ENCODE measurements at regions not wholly inside any gene's neighbourhood (a gene's known extent, or its start where the extent isn't known, plus 50 kb on each side); places are given as distances from the start of the nearest gene placed in this dataset.
"Not testable (repeated sequence)": the region's sequence is repeated elsewhere in the genome, so short reads cannot be mapped to it uniquely, and the experiment has no call there.

DNA sequence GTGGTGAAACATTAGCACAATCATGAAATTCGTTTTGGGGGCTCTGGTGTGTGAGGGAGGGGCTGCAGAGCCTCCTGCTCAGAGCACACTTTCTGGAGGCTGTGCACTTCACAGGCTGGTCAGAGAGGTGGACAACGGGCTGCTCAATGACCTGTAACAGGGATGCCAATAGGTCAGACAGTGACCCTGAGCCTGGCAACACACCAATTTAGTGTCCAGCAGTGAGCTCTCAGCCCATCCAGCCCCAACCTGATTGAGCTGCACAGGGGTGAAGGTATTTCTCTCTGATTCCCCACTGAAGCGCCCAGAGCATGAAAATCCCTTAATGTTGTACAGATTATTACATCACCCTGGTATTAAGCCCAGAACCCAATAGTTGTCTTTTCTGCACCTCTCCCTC, 191.3 kb upstream of the ZNF32 start:
- H3K4me3 ChIP-seq (ENCODE audit: low read length) = no peak overlapping the region
- no peak for TF ChIP-seq ZNF274 (IDR thresholded peaks at IDR 0.05; ENCODE audit: low read depth, low read length)

DNA sequence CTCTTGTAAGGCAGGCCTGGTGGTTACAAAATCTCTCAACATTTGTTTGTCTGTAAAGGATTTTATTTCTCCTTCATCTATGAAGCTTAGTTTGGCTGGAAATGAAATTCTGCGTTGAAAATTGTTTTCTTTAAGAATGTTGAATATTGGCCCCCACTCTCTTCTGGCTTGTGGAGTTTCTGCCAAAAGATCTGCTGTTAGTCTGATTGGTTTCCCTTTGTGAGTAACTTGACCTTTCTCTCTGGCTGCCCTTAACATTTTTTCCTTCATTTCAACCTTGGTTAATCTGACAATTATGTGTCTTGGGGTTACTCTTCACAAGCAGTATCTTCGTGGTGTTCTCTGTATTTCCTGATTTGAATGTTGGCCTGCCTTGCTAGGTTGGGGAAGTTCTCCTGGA, 186.1 kb upstream of the ZNF32 start:
- not testable (repeated sequence) for H3K4me3 ChIP-seq (ENCODE audit: low read length)

DNA sequence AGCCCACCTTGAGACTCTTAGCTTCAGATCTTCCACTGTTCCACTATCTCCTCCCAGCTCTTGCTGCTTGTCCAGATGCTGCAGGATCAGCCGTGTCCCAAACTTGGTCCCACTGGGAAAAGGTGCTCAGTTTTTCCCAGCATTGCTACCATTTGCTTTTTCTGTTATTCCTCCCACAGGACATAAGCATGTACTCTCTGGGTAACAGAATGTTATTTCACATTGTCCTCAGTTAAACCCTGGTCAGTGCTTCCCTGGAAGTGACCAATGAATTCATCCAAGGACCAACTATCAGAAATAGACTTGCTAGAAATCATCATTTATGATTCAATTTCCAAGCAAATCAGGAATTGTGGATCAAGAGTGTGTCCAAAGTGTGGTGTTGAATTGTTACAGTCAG, 179.2 kb upstream of the ZNF32 start:
- TF ChIP-seq ZNF274 (IDR thresholded peaks at IDR 0.05; ENCODE audit: low read depth, low read length) = no peak

DNA sequence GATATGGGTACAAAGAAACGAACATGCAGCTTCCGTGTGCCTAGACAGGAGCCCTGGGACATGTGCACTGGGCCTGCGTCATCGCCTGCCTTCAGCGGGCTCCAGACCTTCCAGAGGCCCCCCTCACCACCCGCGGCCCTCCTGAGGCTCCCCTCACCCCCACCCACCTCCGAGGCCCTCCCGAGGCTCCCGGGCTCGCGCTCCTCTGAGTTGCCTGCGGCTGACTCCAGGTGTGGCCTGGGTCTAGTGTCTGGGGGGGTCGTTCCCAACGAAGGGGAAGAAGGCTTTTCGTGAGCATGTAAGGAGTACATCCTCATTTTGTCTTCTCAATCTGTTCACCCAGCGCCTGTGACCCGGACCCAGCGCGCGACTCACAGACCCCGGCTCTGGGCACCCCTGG, 177.3 kb upstream of the ZNF32 start:
- no peak for TF ChIP-seq ZNF274 (IDR thresholded peaks at IDR 0.05; ENCODE audit: low read depth, low read length)

More for the DNA sequence above, 179.2 kb upstream of the ZNF32 start:
- no peak overlapping the region for H3K4me3 ChIP-seq (ENCODE audit: low read length)

DNA sequence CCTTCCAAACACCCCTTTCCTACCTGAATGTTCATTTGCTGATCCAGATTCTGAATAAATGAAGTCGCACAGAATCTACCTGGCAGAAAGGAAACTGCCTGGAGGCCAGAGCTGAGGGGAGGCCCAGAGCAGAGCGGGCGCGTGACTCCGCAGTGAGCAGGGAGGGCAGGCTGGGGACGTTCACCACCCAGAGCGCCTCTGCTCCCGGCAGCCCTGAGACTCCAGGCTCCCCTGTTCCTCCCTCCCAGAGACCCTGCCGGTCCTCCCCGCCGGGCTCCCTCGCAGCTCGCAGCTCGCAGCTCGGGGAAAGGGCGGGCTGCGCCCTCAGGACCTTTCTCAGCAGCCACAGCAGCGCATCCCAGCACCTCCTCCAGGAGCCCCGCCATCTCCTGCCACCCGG, 176.7 kb upstream of the ZNF32 start:
- H3K4me3 ChIP-seq (ENCODE audit: low read length) = no peak overlapping the region
- TF ChIP-seq ZNF274 (IDR thresholded peaks at IDR 0.05; ENCODE audit: low read depth, low read length) = no peak

More for the DNA sequence above, 177.3 kb upstream of the ZNF32 start:
- no peak overlapping the region for H3K4me3 ChIP-seq (ENCODE audit: low read length)

DNA sequence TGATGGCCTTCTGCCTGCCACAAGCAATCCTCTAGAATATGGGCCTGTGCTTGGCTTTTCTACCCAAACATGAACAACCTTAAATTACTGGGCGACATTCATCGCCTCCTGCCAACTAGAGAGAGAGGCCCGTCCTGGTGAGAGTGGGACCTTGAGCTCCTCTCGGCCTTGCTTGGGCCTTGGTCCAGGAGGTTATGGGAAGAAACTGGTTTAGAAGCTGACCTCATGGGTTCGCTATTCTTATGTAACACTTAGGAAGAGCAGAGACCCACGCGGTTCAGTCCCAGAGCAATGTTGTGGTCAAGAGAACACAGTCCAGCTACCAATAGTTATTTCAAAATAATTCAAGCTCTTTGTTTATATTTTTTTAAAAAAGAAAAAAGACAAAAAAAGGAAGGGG, 176.3 kb upstream of the ZNF32 start:
- H3K4me3 ChIP-seq (ENCODE audit: low read length) = no peak overlapping the region

DNA sequence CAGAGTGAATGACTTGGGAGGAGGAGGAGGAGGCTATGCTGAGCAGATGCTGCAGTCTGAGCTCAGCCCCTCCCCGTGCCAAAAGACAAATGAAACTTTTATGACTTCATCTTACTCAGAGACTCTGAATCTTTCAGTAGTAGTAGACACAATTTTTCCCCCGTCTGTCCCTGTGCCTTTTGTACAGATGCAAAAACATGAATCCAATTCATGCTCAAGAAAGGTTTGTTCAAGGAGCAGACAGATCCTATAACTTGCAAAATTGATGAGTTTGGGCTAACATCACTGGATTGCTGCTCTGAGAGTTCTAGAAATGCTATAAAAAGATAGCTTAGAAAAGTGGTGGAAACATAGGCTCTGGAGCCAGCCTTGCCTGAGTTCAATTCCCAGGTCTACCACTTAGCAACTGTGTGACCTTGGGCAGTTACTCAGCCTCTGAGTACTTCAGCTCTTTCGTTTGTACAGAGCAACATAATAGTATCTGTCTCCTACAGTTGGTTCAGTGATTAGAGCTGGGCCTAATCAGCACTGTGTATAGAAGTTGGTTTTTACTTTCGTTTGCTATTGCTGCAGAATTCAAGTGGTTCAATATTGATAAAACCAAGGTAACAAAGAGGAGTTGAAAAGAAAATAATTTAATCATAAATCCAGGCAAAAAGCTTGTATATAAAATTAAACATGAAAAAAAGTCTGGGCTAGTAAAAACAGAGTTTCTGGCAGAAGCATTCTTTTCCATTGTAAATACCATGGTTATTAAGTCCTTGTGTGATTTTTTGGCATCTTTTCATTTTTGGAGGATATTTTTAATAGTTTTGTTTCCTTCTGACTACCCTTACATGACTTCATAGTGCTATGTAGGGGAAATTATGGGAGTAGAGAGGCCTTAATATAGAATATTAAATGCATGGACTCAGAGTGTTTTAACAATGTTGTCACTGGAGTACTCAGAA, 174.2 kb upstream of the ZNF32 start:
- TF ChIP-seq ZNF274 (IDR thresholded peaks at IDR 0.05; ENCODE audit: low read depth, low read length) = no peak
- no peak overlapping the region for H3K4me3 ChIP-seq (ENCODE audit: low read length)

More for the DNA sequence above, 176.3 kb upstream of the ZNF32 start:
- no peak for TF ChIP-seq ZNF274 (IDR thresholded peaks at IDR 0.05; ENCODE audit: low read depth, low read length)

DNA sequence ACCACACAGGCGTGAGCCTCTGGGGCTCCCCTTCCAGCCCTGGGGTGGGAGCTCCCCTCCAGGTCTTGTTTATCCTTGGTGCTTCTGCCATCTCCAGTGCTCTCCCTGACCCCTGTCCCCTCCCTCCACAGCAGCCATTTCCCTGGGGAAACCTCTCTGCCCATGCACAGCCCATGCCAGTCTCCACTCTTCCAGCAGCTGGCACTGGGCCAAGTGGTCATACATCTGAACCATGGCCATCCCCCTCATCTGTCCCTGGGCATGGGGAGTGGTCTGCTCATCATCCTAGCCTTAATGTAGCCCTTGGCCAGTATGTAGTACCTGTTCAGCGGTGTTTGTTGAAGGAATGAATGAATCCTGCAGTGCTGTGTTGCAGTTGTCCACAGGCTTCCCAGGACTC, 172.4 kb upstream of the ZNF32 start:
- TF ChIP-seq ZNF274 (IDR thresholded peaks at IDR 0.05; ENCODE audit: low read depth, low read length) = no peak
- H3K4me3 ChIP-seq (ENCODE audit: low read length) = no peak overlapping the region

DNA sequence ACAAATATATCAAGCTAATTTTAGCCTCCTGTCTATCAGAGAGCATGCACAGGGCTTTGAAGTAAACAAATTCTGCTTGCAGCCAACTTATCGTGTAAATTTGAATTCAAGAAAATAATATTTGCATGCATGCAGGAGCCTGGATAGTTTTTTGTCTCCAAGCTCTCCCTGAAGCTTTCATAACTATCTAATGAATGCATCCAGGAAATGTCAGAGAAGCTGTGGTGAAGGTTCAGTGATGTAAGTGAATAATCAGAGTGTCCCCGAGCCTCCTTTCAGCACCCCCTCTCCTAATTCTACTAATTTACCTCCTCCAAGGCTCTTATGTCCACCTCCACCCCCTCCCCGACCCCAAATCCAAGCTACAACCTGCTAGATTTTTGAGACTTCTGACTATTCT, 172.0 kb upstream of the ZNF32 start:
- TF ChIP-seq ZNF274 (IDR thresholded peaks at IDR 0.05; ENCODE audit: low read depth, low read length) = no peak
- no peak overlapping the region for H3K4me3 ChIP-seq (ENCODE audit: low read length)

DNA sequence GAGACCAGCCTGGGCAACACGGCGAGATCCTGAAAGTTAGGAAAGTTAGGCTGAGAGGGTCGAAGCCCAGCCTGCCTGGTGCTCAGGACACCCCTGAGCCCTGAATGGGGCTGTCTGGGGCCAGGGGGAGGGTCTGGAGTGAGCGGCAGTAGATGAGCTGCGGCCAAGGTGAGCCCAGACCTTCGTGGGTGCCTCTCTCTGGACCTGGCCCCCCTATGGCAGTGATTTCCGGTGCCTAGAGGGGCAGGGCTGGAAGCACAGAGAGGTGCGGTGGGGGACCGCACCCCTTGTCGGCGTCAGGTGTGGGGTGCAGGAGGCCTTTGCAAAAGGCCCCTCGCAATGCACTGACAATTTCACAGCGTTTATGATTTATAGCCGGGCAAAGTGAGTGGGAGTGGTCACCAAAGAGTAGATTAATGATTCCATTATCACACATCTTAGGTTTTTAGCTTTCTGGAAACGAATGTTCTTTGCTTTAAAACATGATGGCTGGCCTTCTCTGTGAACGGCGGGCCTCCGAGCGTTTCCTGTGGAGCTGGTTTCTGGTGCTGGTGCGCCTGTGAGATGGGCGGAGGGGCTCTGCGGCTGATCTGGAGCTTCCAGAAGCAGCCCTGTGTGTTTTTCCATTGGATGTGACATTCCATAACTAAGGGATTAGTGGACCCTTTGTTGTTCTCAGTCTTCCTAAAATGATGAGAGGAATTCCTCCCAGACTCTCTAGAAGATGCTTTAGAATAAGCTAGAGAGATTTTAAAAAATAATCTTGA, 171.0 kb upstream of the ZNF32 start:
- no peak for TF ChIP-seq ZNF274 (IDR thresholded peaks at IDR 0.05; ENCODE audit: low read depth, low read length)

DNA sequence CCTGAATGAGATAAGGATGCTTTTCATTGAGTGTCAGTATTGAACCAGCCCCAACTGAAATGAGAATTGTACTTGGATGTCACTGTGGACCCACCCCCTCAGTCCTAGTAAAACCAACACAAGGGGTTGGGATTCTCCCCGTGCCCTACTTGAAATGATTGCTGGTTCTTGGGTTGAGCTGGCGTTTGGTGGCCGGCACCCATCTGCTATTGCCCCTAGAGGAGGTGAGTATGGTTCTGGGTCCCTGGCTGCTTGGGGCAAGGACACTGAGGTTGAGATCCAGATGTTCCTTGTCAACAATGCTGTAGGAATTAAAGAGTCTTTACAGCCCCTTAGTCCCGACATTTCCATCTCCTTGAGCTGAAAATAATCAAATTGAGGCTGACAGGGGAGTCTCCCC, 170.0 kb upstream of the ZNF32 start:
- TF ChIP-seq ZNF274 (IDR thresholded peaks at IDR 0.05; ENCODE audit: low read depth, low read length) = no peak
- no peak overlapping the region for H3K4me3 ChIP-seq (ENCODE audit: low read length)

More for the DNA sequence above, 171.0 kb upstream of the ZNF32 start:
- no peak overlapping the region for H3K4me3 ChIP-seq (ENCODE audit: low read length)

DNA sequence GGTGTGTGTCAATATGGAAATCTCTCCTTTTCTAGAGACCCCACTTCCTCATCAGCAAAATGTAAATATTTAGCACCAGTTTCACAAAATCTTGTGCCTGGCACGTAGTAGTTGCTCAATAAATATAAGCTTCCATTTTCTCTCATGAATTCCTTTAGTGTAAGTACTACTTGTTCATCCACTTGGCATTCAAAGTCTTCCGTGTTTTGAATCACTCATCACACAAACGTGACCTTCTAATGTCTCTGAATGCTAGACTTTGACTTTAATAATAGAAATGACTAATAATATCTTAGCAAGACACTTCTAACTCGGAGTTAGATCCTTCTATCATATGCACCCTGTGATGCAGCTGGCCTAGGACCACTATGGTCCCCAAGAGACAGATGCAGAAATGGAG, 168.7 kb upstream of the ZNF32 start:
- no peak for TF ChIP-seq ZNF274 (IDR thresholded peaks at IDR 0.05; ENCODE audit: low read depth, low read length)
- H3K4me3 ChIP-seq (ENCODE audit: low read length) = no peak overlapping the region

DNA sequence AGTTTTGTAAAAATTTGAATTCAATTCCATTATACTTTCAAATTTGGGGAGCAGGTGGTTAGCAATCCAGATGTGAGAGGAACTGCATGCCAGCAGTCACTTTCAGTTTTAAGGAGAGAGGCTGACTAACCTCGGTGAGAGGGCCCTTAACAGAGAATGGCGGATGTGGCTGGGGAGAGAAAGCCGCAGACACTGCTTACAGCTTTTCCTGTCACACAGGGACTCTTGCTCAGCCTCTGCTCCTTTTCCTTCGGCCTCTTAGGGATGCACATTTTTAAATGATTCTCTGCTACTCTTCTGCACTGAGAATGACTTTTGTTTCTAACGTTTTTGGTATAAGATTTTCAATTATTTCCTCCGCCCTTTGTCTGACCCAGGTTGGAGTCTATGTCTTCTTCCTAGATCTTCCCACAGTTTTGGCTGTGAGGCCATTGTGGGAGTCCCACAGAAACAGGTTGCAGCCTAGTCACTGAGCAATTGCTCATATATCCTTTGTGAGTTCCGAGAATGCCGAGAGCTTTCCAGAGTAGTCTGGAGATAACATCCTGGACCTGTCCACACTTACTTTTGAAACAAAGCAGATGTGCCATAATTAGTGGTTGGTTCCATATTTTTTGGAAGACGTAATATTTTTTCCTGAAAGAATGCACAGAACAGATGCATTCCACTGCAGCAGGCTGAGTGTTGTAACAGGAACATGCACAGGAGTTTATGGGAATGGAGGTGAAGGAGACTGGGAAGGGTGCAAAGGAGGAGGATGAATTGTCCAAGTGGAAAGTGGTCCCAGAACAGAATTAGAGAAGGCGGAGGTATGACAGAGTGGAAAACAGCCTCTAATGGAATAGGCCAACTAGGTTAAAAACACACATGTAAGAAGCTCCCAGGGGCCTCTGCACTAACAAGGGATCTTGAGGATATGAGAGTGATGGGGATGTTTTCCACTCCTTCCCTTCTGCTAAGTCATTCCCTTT, 168.0 kb upstream of the ZNF32 start:
- TF ChIP-seq ZNF274 (IDR thresholded peaks at IDR 0.05; ENCODE audit: low read depth, low read length) = no peak
- H3K4me3 ChIP-seq (ENCODE audit: low read length) = peak overlapping the region; percentile 20; the same call in 1 of the 2 replicates

Data from GM08714 (cell line).